Epidermal melanocyte (primary cell): ENCODE measurements at regions not wholly inside any gene's neighbourhood (a gene's known extent, or its start where the extent isn't known, plus 50 kb on each side); places are given as distances from the start of the nearest gene placed in this dataset.

Experiments used
- DNase-seq: peaks from one replicate; pipeline ENCODE4 v3.0.0; 2011; ENCODE audit warnings: low spot score; ENCODE audit not compliant: insufficient read length

- no peak for DNase-seq
Measured at GRCh38 chr16:85421338-85422195, 191.6 kb upstream of the GSE1 start.

- DNase-seq, result no peak
Measured at GRCh38 chr16:85422196-85422631, 190.9 kb upstream of the GSE1 start.

- DNase-seq, result no peak
Measured at GRCh38 chr16:85422632-85423550, 190.2 kb upstream of the GSE1 start.

- DNase-seq, result no peak
Measured at GRCh38 chr16:85423631-85424030, 189.5 kb upstream of the GSE1 start.

GRCh38 chr16:85424260-85425073 is 188.7 kb upstream of the GSE1 start:
- no peak for DNase-seq

GRCh38 chr16:85425074-85425662 is 188.0 kb upstream of the GSE1 start:
- no peak for DNase-seq

GRCh38 chr16:85426806-85427205 is 186.3 kb upstream of the GSE1 start:
- no peak for DNase-seq

GRCh38 chr16:85428168-85428898 is 184.8 kb upstream of the GSE1 start:
- DNase-seq, result no peak

GRCh38 chr16:85428899-85429775 is 184.0 kb upstream of the GSE1 start:
- DNase-seq, result no peak

GRCh38 chr16:85429776-85430522 is 183.2 kb upstream of the GSE1 start:
- DNase-seq, result no peak

GRCh38 chr16:85430523-85431421 is 182.3 kb upstream of the GSE1 start:
- no peak for DNase-seq

GRCh38 chr16:85431431-85432124 is 181.5 kb upstream of the GSE1 start:
- no peak for DNase-seq

GRCh38 chr16:85432606-85433005 is 180.5 kb upstream of the GSE1 start:
- DNase-seq, result no peak

GRCh38 chr16:85433477-85433876 is 179.6 kb upstream of the GSE1 start:
- DNase-seq, result no peak

- no peak for DNase-seq
Measured at GRCh38 chr16:85435286-85435685, 177.8 kb upstream of the GSE1 start.

- DNase-seq, result no peak
Measured at GRCh38 chr16:85435700-85436099, 177.4 kb upstream of the GSE1 start.

- DNase-seq, result no peak
Measured at GRCh38 chr16:85436207-85436606, 176.9 kb upstream of the GSE1 start.
